ENCODE measurements at regions not wholly inside any gene's neighbourhood (a gene's known extent, or its start where the extent isn't known, plus 50 kb on each side); places are given as distances from the start of the nearest gene placed in this dataset.

DNA sequence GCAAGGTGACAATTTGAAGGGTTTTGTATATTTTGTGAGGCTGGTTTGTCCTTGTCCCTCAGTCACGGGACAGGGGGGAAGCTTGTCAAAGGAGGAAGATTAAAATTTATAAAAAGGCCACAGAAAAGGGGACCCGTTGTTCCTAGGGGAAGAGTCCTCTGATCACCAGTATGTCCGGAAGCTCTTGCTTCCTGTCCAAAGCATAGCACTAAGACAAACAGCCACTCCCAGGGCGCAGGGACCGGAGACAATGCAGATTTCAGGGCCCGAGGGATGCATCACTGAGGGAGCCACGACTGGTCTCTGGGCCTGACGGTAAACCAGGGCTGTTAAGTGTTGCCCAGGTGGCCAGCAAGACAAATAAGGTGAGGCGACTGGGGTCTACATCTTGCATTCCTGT, 95.2 kb downstream of the MAF start:
- TF ChIP-seq, protein P1, sequence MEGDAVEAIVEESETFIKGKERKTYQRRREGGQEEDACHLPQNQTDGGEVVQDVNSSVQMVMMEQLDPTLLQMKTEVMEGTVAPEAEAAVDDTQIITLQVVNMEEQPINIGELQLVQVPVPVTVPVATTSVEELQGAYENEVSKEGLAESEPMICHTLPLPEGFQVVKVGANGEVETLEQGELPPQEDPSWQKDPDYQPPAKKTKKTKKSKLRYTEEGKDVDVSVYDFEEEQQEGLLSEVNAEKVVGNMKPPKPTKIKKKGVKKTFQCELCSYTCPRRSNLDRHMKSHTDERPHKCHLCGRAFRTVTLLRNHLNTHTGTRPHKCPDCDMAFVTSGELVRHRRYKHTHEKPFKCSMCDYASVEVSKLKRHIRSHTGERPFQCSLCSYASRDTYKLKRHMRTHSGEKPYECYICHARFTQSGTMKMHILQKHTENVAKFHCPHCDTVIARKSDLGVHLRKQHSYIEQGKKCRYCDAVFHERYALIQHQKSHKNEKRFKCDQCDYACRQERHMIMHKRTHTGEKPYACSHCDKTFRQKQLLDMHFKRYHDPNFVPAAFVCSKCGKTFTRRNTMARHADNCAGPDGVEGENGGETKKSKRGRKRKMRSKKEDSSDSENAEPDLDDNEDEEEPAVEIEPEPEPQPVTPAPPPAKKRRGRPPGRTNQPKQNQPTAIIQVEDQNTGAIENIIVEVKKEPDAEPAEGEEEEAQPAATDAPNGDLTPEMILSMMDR (IDR thresholded peaks at IDR 0.05; ENCODE audit: insufficient read depth, low read depth, low read length): no peak
- TF ChIP-seq EZH2 (IDR thresholded peaks at IDR 0.05; ENCODE audit: insufficient read depth, low read length): no peak
